GM13976 (cell line): ENCODE measurements at regions not wholly inside any gene's neighbourhood (a gene's known extent, or its start where the extent isn't known, plus 50 kb on each side); places are given as distances from the start of the nearest gene placed in this dataset.

Source experiments
- DNase-seq: peaks from one replicate; pipeline ENCODE4 v3.0.0; 2012; ENCODE audit warnings: low spot score
- CTCF ChIP-seq: IDR thresholded peaks from 2 replicates; pipeline ENCODE4 v1.5.1; 2012; ENCODE audit warnings: borderline replicate concordance, mild to moderate bottlenecking; ENCODE audit not compliant: insufficient read depth; ENCODE audit errors: extremely low read depth, missing control alignments, control extremely low read depth
- in situ Hi-C: fragments of 300-500 bp; cut with MboI; formaldehyde crosslinking; loops from one replicate; pipeline ENCODE4 v1.12.0; 2022; ENCODE audit warnings: low sequenced_read_pairs, mixed read lengths, inconsistent platforms; ENCODE audit not compliant: unreplicated experiment

- in situ Hi-C loops: no loop called here
- no peak for DNase-seq
- TF ChIP-seq CTCF: no peak
These were observed 680.0 kb downstream of the BRD1 start for GRCh38 chr22:49147617-49148175.

DNA sequence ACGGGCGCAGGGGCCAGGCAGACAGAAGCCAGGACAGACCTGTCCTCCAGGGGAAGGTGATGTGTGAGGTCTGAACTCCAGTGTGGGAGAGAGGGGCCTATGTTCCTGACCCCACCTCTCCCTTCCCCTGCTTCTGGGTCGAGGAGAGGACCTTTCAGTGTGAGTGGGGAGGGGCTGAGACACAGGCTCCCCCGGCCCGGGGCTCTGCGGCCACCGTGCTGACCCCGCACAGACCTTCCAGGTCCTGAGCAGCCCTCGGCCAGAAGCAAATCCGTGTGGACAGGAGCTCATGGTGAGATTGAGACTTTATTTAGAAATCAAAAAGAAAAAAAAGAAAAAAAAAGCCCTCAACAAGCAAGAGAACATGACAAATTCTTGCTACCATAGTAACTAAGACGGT lies 680.5 kb downstream of the BRD1 start:
- in situ Hi-C loops: no loop called here
- no peak for TF ChIP-seq CTCF
- DNase-seq: no peak

DNA sequence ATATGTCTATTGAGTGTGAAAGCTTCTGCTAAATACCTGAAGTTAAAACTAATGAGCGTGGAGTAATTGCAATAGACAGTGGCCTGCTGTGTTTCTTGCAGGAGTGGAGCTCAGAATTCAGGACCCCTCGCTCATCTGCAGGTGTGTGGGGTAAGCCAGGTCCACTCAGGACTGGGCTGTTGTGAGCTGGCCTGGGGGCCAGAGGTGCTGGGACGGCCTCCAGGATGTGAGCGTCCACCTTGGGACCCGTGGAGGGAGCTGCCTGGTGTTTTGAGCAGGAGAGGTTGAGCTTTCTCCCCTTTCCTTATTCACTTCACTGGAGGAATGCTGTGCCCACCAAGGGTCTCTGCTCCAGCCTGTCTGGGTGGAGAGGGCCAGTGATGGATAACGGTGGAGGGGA lies 681.2 kb downstream of the BRD1 start:
- TF ChIP-seq CTCF: no peak
- in situ Hi-C loops: no loop called here
- DNase-seq: no peak

GRCh38 chr22:49143812-49144211 lies 683.9 kb downstream of the BRD1 start:
- no peak for TF ChIP-seq CTCF
- no peak for DNase-seq
- in situ Hi-C loops: no loop called here

GRCh38 chr22:49142891-49143290 lies 684.8 kb downstream of the BRD1 start:
- in situ Hi-C loops: no loop called here
- no peak for DNase-seq
- TF ChIP-seq CTCF: no peak

- no peak for TF ChIP-seq CTCF
- no peak for DNase-seq
- in situ Hi-C loops: no loop called here
These were observed 685.4 kb downstream of the BRD1 start for GRCh38 chr22:49142296-49142695.

GRCh38 chr22:49141761-49142160 lies 685.9 kb downstream of the BRD1 start:
- no peak for DNase-seq
- in situ Hi-C loops: no loop called here
- TF ChIP-seq CTCF: no peak
